A549 (cell line): ENCODE measurements at regions not wholly inside any gene's neighbourhood (a gene's known extent, or its start where the extent isn't known, plus 50 kb on each side); places are given as distances from the start of the nearest gene placed in this dataset.

Source experiments
- ATAC-seq, 2 experiments: fragments of 200-7000 bp in 1 of 2; fragments of >200 bp in 1 of 2; cut with Nextera tagmentation in 1 of 2; cut with Tn5 transposase in 1 of 2; 3 replicates each; pipeline versions ENCODE4 v1.8.0 to v1.9.1; 2018 to 2020; ENCODE audit warnings: mild to moderate bottlenecking in 1 of 2, moderate library complexity in 1 of 2
- CTCF ChIA-PET: fragments of 300-600 bp; sonication (Branson Sonifier 250); formaldehyde crosslinking; extraction: SDS; loops from one replicate; lab custom pipeline; 2021; ENCODE audit warnings: antibody characterized with exemption, inconsistent platforms; lab: Yijun Ruan, JAX
- POLR2A ChIA-PET: fragments of 350-600 bp; formaldehyde crosslinking; extraction: SDS; loops from one replicate; lab custom pipeline; 2021; ENCODE audit warnings: antibody characterized with exemption, inconsistent platforms; lab: Yijun Ruan, JAX
- DNase-seq, 2 experiments: peaks; one replicate each; pipeline versions ENCODE4 v3.0.0 to v3.0.0-alpha.2; 2011 to 2016; ENCODE audit warnings: low read depth in 1 of 2, low spot score in 1 of 2
- FAIRE-seq: peaks from 2 replicates; lab custom pipeline; 2011; peaks lifted over from hg19 to GRCh38; lab: Jason Lieb, UNC
- H3K27ac ChIP-seq, 2 experiments: fragments of >200 bp; sonication (Bioruptor Twin); formaldehyde crosslinking; 3 replicates each; pipeline ENCODE4 v1.5.1; 2016 to 2017
- H3K4me1 ChIP-seq: fragments of >200 bp; sonication (Bioruptor Twin); formaldehyde crosslinking; 3 replicates; pipeline ENCODE4 v1.6.1; 2016
- H3K4me2 ChIP-seq: fragments of >200 bp; sonication (Bioruptor Twin); formaldehyde crosslinking; 3 replicates; pipeline ENCODE4 v1.6.1; 2016
- H3K4me3 ChIP-seq: fragments of >200 bp; sonication (Bioruptor Twin); formaldehyde crosslinking; 3 replicates; pipeline ENCODE4 v1.5.1; 2016
- H3K9me3 ChIP-seq: fragments of >200 bp; sonication (Bioruptor Twin); formaldehyde crosslinking; 3 replicates; pipeline ENCODE4 v1.6.1; 2016
- CHD2 ChIP-seq: fragments of 150-350 bp; IDR thresholded peaks from 2 replicates; pipeline ENCODE4 v1.6.1; 2014; ENCODE audit warnings: low read length; ENCODE audit not compliant: partially characterized antibody
- CHD4 ChIP-seq: fragments of 200-600 bp; sonication (generic); IDR thresholded peaks from 2 replicates; pipeline ENCODE4 v1.6.1; 2016; ENCODE audit warnings: antibody characterized with exemption, mild to moderate bottlenecking, borderline replicate concordance
- EHF ChIP-seq: fragments of 250-450 bp; sonication (Bioruptor Pico); IDR thresholded peaks from 2 replicates; pipeline ENCODE4 v1.5.0; 2020; ENCODE audit warnings: mild to moderate bottlenecking
- ESRRA ChIP-seq: fragments of 150-350 bp; IDR thresholded peaks from 2 replicates; pipeline ENCODE4 v1.6.1; 2014; ENCODE audit warnings: mild to moderate bottlenecking, low read length, borderline replicate concordance
- GATA3 ChIP-seq: IDR thresholded peaks from 2 replicates; pipeline ENCODE4 v1.6.1; 2012; ENCODE audit warnings: borderline replicate concordance
- HEYL ChIP-seq: fragments of 250-450 bp; sonication (Bioruptor Pico); IDR thresholded peaks from 2 replicates; pipeline ENCODE4 v1.8.0; 2021; ENCODE audit warnings: mild to moderate bottlenecking, moderate library complexity
- HOXB5 ChIP-seq: fragments of 250-450 bp; sonication (Bioruptor Pico); IDR thresholded peaks from 2 replicates; pipeline ENCODE4 v1.5.0; 2020; ENCODE audit warnings: mild to moderate bottlenecking, moderate library complexity
- JUN ChIP-seq, 2 experiments: fragments of >200 bp; sonication (Bioruptor Twin); formaldehyde crosslinking; IDR thresholded peaks; 2 replicates in 1 of 2; 3 replicates in 1 of 2; pipeline ENCODE4 v1.6.1; 2016 to 2017
- KDM1A ChIP-seq: fragments of 200-600 bp; sonication (generic); IDR thresholded peaks from 2 replicates; pipeline ENCODE4 v1.6.1; 2016; ENCODE audit warnings: low read depth, mild to moderate bottlenecking
- MAZ ChIP-seq: fragments of 150-350 bp; IDR thresholded peaks from 2 replicates; pipeline ENCODE4 v1.6.1; 2014; ENCODE audit warnings: antibody characterized with exemption, low read depth, low read length, borderline replicate concordance
- MYC ChIP-seq: IDR thresholded peaks from 2 replicates; pipeline ENCODE4 v1.6.1; 2012; ENCODE audit warnings: mild to moderate bottlenecking, inconsistent platforms, low read length, improper control_type of control experiment, borderline replicate concordance
- NFE2L2 ChIP-seq: fragments of 150-350 bp; conservative IDR thresholded peaks from 2 replicates; pipeline ENCODE4 v1.6.1; 2014; ENCODE audit warnings: low read length
- NPAS2 ChIP-seq: fragments of 250-450 bp; sonication (Bioruptor Pico); IDR thresholded peaks from 2 replicates; pipeline ENCODE4 v1.8.0; 2022; ENCODE audit warnings: mild to moderate bottlenecking, moderate library complexity, borderline replicate concordance
- PHF8 ChIP-seq: fragments of 200-600 bp; sonication (generic); IDR thresholded peaks from 2 replicates; pipeline ENCODE4 v1.6.1; 2016; ENCODE audit warnings: low read depth, mild to moderate bottlenecking, antibody characterized with exemption, moderate library complexity, borderline replicate concordance
- POLR2AphosphoS2 ChIP-seq: conservative IDR thresholded peaks from 2 replicates; pipeline ENCODE4 v1.6.1; 2012; ENCODE audit warnings: low read length, improper control_type of control experiment, inconsistent platforms
- RAD21 ChIP-seq, 2 experiments: fragments of >200 bp in 1 of 2; sonication (Bioruptor Twin) in 1 of 2; formaldehyde crosslinking in 1 of 2; IDR thresholded peaks in 1 of 2; conservative IDR thresholded peaks in 1 of 2; 2 replicates in 1 of 2; 3 replicates in 1 of 2; pipeline ENCODE4 v1.6.1; 2012 to 2018; ENCODE audit warnings: inconsistent platforms in 1 of 2
- RFX5 ChIP-seq: fragments of 450-650 bp; IDR thresholded peaks from 2 replicates; pipeline ENCODE4 v1.7.1; 2014; ENCODE audit warnings: antibody characterized with exemption, mild to moderate bottlenecking, moderate library complexity
- RNF2 ChIP-seq: fragments of 200-600 bp; sonication (generic); IDR thresholded peaks from 2 replicates; pipeline ENCODE4 v1.6.1; 2016; ENCODE audit warnings: low read depth, mild to moderate bottlenecking, antibody characterized with exemption, moderate library complexity, borderline replicate concordance
- TFCP2L1 ChIP-seq: fragments of 250-450 bp; sonication (Bioruptor Pico); IDR thresholded peaks from 2 replicates; pipeline ENCODE4 v1.5.0; 2021; ENCODE audit warnings: mild to moderate bottlenecking
- ZC3H11A ChIP-seq: fragments of 450-650 bp; IDR thresholded peaks from 2 replicates; pipeline ENCODE4 v1.6.1; 2014; ENCODE audit warnings: antibody characterized with exemption, mild to moderate bottlenecking
- ZFP36 ChIP-seq: fragments of 450-650 bp; IDR thresholded peaks from 2 replicates; pipeline ENCODE4 v1.6.1; 2014; ENCODE audit warnings: borderline replicate concordance; ENCODE audit not compliant: partially characterized antibody
- ZSCAN20 ChIP-seq: fragments of 250-450 bp; sonication (Bioruptor Pico); IDR thresholded peaks from 2 replicates; pipeline ENCODE4 v1.8.0; 2022; ENCODE audit warnings: mild to moderate bottlenecking, moderate library complexity
- WGBS: methylation state at CpG from one replicate; pipeline ENCODE4 v1.1.6; 2017; ENCODE audit errors: missing lambda C conversion rate; 5-methylcytosine and 5-hydroxymethylcytosine counted together
- TF ChIP-seq, protein P1 (sequence below): IDR thresholded peaks from 2 replicates; pipeline ENCODE4 v1.6.1; 2012; ENCODE audit warnings: low read depth, borderline replicate concordance
- TF ChIP-seq, protein P2 (sequence below): IDR thresholded peaks from 2 replicates; pipeline ENCODE4 v1.6.1; 2012
- TF ChIP-seq, protein P3 (sequence below): fragments of 250-450 bp; sonication (Bioruptor Pico); IDR thresholded peaks from 2 replicates; pipeline ENCODE4 v1.5.0; 2020; ENCODE audit warnings: low read depth, mild to moderate bottlenecking, moderate library complexity

DNA sequence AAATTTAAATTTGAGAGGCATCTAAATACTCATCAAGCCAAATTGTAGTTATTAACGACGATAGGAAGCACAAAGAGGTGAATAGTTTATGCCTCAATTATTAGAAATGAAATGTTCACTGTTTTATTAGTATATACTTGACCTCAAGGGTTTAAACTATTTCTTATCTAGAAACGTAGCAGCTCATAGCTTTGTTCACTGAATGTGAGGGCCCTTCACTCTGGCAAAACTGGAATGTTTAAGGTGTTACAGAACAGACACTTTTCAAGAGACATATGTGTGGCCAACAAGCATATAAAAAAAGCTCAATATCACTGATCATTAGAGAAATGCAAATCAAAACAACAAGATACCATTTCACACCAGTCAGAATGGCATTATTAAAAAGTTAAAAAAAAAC lies 151.2 kb upstream of the KCNN2 start:
- no peak overlapping the region for H3K4me2 ChIP-seq
- FAIRE-seq (no peak), DNase-seq (no peak), ATAC-seq (no peak)
- ChIA-PET POLR2A (no interaction called here), CTCF (interaction anchor here (1.2 kb wide), 1 partner anchor 237 kb away, joined by 3 read pairs; no protein-coding TSS in a partner anchor)
- no peaks in the 10 kb centered on the region for H3K4me1 ChIP-seq
- no peak overlapping the region for H3K27ac ChIP-seq
- H3K9me3 ChIP-seq = no peaks in the 10 kb centered on the region
- H3K4me3 ChIP-seq = no peak overlapping the region
- 3% methylated on average over 3 of the region's 3 CpGs for WGBS
- no peak for TF ChIP-seq TFCP2L1 (CRISPR knock-in tag)
- TF ChIP-seq NFE2L2 = no peak
- no peak for TF ChIP-seq HOXB5
- TF ChIP-seq PHF8 = no peak
- no peak for TF ChIP-seq JUN (IDR thresholded peaks at IDR 0.05)
- no peak for TF ChIP-seq CHD4
- no peak for TF ChIP-seq RAD21 (conservative IDR thresholded peaks at IDR 0.05 in 1 of 2, IDR thresholded peaks at IDR 0.05 in 1 of 2)
- TF ChIP-seq ESRRA = no peak
- TF ChIP-seq, protein P1, sequence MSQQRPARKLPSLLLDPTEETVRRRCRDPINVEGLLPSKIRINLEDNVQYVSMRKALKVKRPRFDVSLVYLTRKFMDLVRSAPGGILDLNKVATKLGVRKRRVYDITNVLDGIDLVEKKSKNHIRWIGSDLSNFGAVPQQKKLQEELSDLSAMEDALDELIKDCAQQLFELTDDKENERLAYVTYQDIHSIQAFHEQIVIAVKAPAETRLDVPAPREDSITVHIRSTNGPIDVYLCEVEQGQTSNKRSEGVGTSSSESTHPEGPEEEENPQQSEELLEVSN = no peak
- TF ChIP-seq RNF2 = no peak
- TF ChIP-seq KDM1A = no peak
- TF ChIP-seq, protein P2, sequence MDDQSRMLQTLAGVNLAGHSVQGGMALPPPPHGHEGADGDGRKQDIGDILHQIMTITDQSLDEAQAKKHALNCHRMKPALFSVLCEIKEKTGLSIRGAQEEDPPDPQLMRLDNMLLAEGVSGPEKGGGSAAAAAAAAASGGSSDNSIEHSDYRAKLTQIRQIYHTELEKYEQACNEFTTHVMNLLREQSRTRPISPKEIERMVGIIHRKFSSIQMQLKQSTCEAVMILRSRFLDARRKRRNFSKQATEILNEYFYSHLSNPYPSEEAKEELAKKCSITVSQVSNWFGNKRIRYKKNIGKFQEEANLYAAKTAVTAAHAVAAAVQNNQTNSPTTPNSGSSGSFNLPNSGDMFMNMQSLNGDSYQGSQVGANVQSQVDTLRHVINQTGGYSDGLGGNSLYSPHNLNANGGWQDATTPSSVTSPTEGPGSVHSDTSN = no peak
- no peak for TF ChIP-seq POLR2AphosphoS2
- TF ChIP-seq EHF (CRISPR knock-in tag) = no peak
- no peak for TF ChIP-seq ZFP36

DNA sequence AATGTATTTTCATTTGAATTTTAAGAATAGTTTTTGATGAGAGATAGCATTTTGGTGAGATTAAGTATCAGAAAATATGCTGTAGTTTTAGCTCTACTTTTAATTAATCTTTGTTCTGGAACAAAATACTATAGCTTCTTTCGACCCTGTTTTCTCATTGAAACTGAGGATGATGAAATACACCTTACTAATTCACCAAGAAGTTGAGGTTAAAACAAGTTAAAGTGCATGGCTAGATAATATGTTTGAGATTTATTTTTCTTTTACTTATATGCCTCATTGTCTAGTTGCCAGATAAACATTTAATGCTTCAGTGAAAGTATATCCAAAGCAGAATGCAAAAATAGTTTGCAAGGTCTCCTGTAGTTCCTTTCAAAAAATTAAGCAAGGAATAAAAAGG lies 140.1 kb upstream of the KCNN2 start:
- 0% methylated on average over 1 of the region's 1 CpG for WGBS
- ChIA-PET CTCF (no interaction called here), POLR2A (no interaction called here)
- no peak overlapping the region for H3K4me2 ChIP-seq
- no peak for FAIRE-seq
- no peaks in the 10 kb centered on the region for H3K9me3 ChIP-seq
- TF ChIP-seq, protein P3, sequence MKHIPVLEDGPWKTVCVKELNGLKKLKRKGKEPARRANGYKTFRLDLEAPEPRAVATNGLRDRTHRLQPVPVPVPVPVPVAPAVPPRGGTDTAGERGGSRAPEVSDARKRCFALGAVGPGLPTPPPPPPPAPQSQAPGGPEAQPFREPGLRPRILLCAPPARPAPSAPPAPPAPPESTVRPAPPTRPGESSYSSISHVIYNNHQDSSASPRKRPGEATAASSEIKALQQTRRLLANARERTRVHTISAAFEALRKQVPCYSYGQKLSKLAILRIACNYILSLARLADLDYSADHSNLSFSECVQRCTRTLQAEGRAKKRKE = no peak
- TF ChIP-seq NPAS2 (CRISPR knock-in tag) = no peak
- no peak for TF ChIP-seq PHF8
- no peak for TF ChIP-seq ZFP36
- no peak for TF ChIP-seq CHD2
- TF ChIP-seq GATA3 = no peak
- TF ChIP-seq ZC3H11A = no peak
- no peak for TF ChIP-seq HEYL (CRISPR knock-in tag)
- no peak for TF ChIP-seq RFX5
- TF ChIP-seq MYC = no peak
- TF ChIP-seq RNF2 = no peak
- no peak for TF ChIP-seq ZSCAN20 (CRISPR knock-in tag)
- TF ChIP-seq MAZ = no peak
- TF ChIP-seq, all 56 proteins: peak for 0
- H3K4me3 ChIP-seq = no peak overlapping the region
- no peak overlapping the region for H3K27ac ChIP-seq
- no peaks in the 10 kb centered on the region for H3K4me1 ChIP-seq
- DNase-seq = no peak
- no peak for ATAC-seq
